Activated CD4-positive, alpha-beta T cell treated with anti-CD3 and anti-CD28 coated beads, Interleukin-2, amount 10 ng/mL, durations not matched to agents 24 days and 14 days (primary cell): ENCODE measurements at regions not wholly inside any gene's neighbourhood (a gene's known extent, or its start where the extent isn't known, plus 50 kb on each side); places are given as distances from the start of the nearest gene placed in this dataset.
"Not testable (repeated sequence)": the region's sequence is repeated elsewhere in the genome, so short reads cannot be mapped to it uniquely, and the experiment has no call there.

ENCODE experiments used
- DNase-seq: peaks from one replicate; pipeline ENCODE4 v3.0.0; 2022
- H3K27ac Mint-ChIP-seq: one replicate; pipeline ENCODE4 v1.8.0; 2022; ENCODE audit warnings: mild to moderate bottlenecking, mixed read lengths
- H3K27me3 Mint-ChIP-seq: one replicate; pipeline ENCODE4 v1.8.0; 2022; ENCODE audit warnings: mixed read lengths
- H3K36me3 Mint-ChIP-seq: one replicate; pipeline ENCODE4 v1.8.0; 2022; ENCODE audit warnings: low read depth, mild to moderate bottlenecking, mixed read lengths
- H3K4me1 Mint-ChIP-seq: one replicate; pipeline ENCODE4 v1.8.0; 2021; ENCODE audit warnings: mixed read lengths
- H3K4me3 Mint-ChIP-seq: one replicate; pipeline ENCODE4 v1.8.0; 2022; ENCODE audit warnings: mild to moderate bottlenecking, moderate library complexity, mixed read lengths
- H3K9me3 Mint-ChIP-seq: one replicate; pipeline ENCODE4 v1.8.0; 2021; ENCODE audit warnings: mixed read lengths
- intact Hi-C: fragments of 100-400 bp; cut with micrococcal nuclease; formaldehyde crosslinking; loops from one replicate; pipeline ENCODE4 v1.15.1; 2023

- intact Hi-C loops = no loop called here
- H3K9me3 Mint-ChIP-seq = peaks cover 9% of the 10 kb centered on the region
Observed at GRCh38 chr11:21761000-21761399, 431.9 kb upstream of the ANO5 start.

GRCh38 chr11:21768388-21768787 is 424.5 kb upstream of the ANO5 start:
- H3K9me3 Mint-ChIP-seq = peaks cover 3% of the 10 kb centered on the region
- H3K4me3 Mint-ChIP-seq = no peak overlapping the region
- no peaks in the 10 kb centered on the region for H3K27me3 Mint-ChIP-seq
- no peak for DNase-seq
- no peaks in the 10 kb centered on the region for H3K4me1 Mint-ChIP-seq
- H3K27ac Mint-ChIP-seq = no peak overlapping the region
- intact Hi-C loops = no loop called here
- no peaks in the 10 kb centered on the region for H3K36me3 Mint-ChIP-seq

More at GRCh38 chr11:21761000-21761399, 431.9 kb upstream of the ANO5 start:
- Mint-ChIP-seq H3K27ac (no peak overlapping the region), H3K27me3 (no peaks in the 10 kb centered on the region), H3K4me1 (no peaks in the 10 kb centered on the region), H3K4me3 (no peak overlapping the region), H3K36me3 (no peaks in the 10 kb centered on the region)
- DNase-seq = no peak

- Mint-ChIP-seq H3K36me3 (no peaks in the 10 kb centered on the region), H3K27ac (no peak overlapping the region), H3K9me3 (peaks cover 3% of the 10 kb centered on the region), H3K4me1 (no peaks in the 10 kb centered on the region), H3K27me3 (no peaks in the 10 kb centered on the region), H3K4me3 (no peak overlapping the region)
- no peak for DNase-seq
- intact Hi-C loops = no loop called here
Observed at GRCh38 chr11:21769188-21769587, 423.7 kb upstream of the ANO5 start.

- Mint-ChIP-seq H3K4me1 (no peaks in the 10 kb centered on the region), H3K4me3 (no peak overlapping the region), H3K27ac (no peak overlapping the region), H3K9me3 (peaks cover 3% of the 10 kb centered on the region), H3K36me3 (no peaks in the 10 kb centered on the region), H3K27me3 (no peaks in the 10 kb centered on the region)
- intact Hi-C loops = no loop called here
- no peak for DNase-seq
Observed at GRCh38 chr11:21771097-21771496, 421.8 kb upstream of the ANO5 start.

GRCh38 chr11:21774212-21774611 is 418.7 kb upstream of the ANO5 start:
- DNase-seq = no peak
- no peaks in the 10 kb centered on the region for H3K36me3 Mint-ChIP-seq
- no peaks in the 10 kb centered on the region for H3K4me1 Mint-ChIP-seq
- no peak overlapping the region for H3K4me3 Mint-ChIP-seq
- H3K9me3 Mint-ChIP-seq = no peaks in the 10 kb centered on the region
- no peaks in the 10 kb centered on the region for H3K27me3 Mint-ChIP-seq
- intact Hi-C loops = no loop called here
- H3K27ac Mint-ChIP-seq = no peak overlapping the region

- H3K4me1 Mint-ChIP-seq = no peaks in the 10 kb centered on the region
- H3K36me3 Mint-ChIP-seq = no peaks in the 10 kb centered on the region
- no peak overlapping the region for H3K27ac Mint-ChIP-seq
- no peak overlapping the region for H3K4me3 Mint-ChIP-seq
- intact Hi-C loops = no loop called here
- H3K9me3 Mint-ChIP-seq = no peaks in the 10 kb centered on the region
- DNase-seq = no peak
- H3K27me3 Mint-ChIP-seq = no peaks in the 10 kb centered on the region
Observed at GRCh38 chr11:21775911-21776310, 417.0 kb upstream of the ANO5 start.

DNA sequence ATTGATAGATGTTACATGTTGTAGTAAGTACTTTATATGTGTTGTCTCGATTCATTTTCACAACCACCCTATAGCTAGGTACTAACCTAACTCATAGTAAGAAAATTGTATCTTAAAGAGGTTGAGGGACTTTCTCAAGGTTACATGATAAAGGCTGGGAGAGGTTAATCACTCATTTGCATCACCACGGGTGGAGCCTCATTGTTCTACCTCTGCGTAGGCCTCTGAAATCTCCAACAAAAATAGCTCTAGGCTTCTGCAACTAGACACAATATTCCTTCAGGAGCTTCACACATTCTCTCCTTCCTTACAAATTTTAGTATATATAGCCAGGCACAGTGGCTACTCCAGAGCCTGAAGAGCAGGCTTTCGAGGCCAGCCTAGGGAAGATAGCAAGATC is 408.9 kb upstream of the ANO5 start:
- Mint-ChIP-seq H3K4me1 (no peaks in the 10 kb centered on the region), H3K27me3 (no peaks in the 10 kb centered on the region), H3K9me3 (no peaks in the 10 kb centered on the region), H3K4me3 (no peak overlapping the region), H3K27ac (no peak overlapping the region), H3K36me3 (no peaks in the 10 kb centered on the region)
- DNase-seq = no peak
- intact Hi-C loops = no loop called here

DNA sequence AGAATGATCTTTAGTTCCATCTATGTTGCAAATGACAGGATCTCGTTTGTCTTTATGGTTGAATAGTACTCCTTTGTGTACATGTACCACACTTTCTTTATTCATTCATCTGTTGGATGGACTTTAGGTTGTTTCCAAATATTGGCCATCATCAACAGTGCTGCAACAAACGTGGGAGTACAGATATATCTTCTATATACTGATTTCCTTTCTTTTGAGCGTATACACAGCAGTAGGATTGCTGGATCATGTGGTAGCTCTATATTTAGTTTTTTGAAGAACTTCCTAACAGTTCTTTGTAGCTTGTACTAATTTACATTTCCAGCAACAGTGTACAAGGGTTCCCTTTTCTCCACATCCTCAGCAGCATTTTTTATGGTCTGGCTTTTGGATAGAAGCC is 407.5 kb upstream of the ANO5 start:
- Mint-ChIP-seq H3K9me3 (no peaks in the 10 kb centered on the region), H3K27ac (no peak overlapping the region), H3K27me3 (no peaks in the 10 kb centered on the region), H3K4me3 (no peak overlapping the region), H3K36me3 (no peaks in the 10 kb centered on the region), H3K4me1 (no peaks in the 10 kb centered on the region)
- no peak for DNase-seq
- intact Hi-C loops = no loop called here

DNA sequence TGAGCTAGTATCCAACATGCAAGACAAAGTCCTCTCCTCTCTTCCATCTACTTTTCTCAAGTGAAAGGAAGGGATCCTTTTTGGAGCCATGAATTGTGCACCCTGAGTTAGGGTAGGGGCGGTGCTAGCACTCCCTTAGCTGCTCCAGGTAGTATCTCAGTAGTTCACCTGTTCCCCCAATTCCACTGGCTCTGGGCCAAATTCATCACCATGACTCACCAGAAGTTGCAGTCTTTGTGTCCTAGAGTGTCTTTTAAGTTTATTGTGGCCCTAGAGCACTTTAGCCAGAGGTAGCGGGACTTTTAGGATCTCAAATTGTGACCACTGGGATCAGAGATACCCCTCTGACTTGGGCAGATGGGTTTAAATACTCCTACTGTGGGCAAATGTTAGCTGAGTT is 398.6 kb upstream of the ANO5 start:
- no peak overlapping the region for H3K4me3 Mint-ChIP-seq
- no peak overlapping the region for H3K27ac Mint-ChIP-seq
- no peaks in the 10 kb centered on the region for H3K4me1 Mint-ChIP-seq
- intact Hi-C loops = no loop called here
- no peaks in the 10 kb centered on the region for H3K27me3 Mint-ChIP-seq
- no peaks in the 10 kb centered on the region for H3K36me3 Mint-ChIP-seq
- no peak for DNase-seq
- H3K9me3 Mint-ChIP-seq = peaks cover 13% of the 10 kb centered on the region

GRCh38 chr11:21798216-21798615 is 394.7 kb upstream of the ANO5 start:
- peaks cover 6% of the 10 kb centered on the region for H3K9me3 Mint-ChIP-seq
- no peaks in the 10 kb centered on the region for H3K27me3 Mint-ChIP-seq
- intact Hi-C loops = no loop called here
- DNase-seq = no peak
- no peak overlapping the region for H3K27ac Mint-ChIP-seq
- H3K36me3 Mint-ChIP-seq = no peaks in the 10 kb centered on the region
- no peak overlapping the region for H3K4me3 Mint-ChIP-seq
- H3K4me1 Mint-ChIP-seq = no peaks in the 10 kb centered on the region

DNA sequence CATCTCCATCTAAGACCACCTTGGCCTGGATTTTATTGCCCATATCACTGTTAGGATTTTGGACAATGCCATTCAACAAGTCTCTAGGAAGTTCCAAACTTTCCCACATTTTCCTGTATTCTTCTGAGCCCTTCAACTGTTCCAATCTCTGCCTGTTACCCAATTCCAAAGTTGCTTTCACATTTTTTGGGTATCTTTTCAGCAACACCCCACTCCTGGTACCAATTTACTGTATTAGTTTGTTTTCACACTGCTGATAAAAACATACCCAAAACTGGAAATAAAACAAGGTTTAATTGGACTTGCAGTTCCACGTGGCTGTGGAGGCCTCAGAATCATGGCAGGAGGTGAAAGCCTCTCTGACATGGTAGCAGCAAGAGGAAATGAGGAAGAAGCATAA is 388.4 kb upstream of the ANO5 start:
- H3K4me1 Mint-ChIP-seq, H3K27ac Mint-ChIP-seq, H3K36me3 Mint-ChIP-seq, intact Hi-C loops, H3K9me3 Mint-ChIP-seq, DNase-seq, H3K27me3 Mint-ChIP-seq, H3K4me3 Mint-ChIP-seq: not testable (repeated sequence)

- Mint-ChIP-seq H3K27ac (no peak overlapping the region), H3K27me3 (no peaks in the 10 kb centered on the region), H3K9me3 (peaks cover 6% of the 10 kb centered on the region), H3K4me1 (no peaks in the 10 kb centered on the region), H3K36me3 (no peaks in the 10 kb centered on the region), H3K4me3 (no peak overlapping the region)
- intact Hi-C loops = no loop called here
- no peak for DNase-seq
Observed at GRCh38 chr11:21806508-21806907, 386.4 kb upstream of the ANO5 start.

- Mint-ChIP-seq H3K4me1 (no peaks in the 10 kb centered on the region), H3K27ac (no peak overlapping the region), H3K4me3 (no peak overlapping the region), H3K9me3 (peaks cover 6% of the 10 kb centered on the region), H3K36me3 (no peaks in the 10 kb centered on the region), H3K27me3 (no peaks in the 10 kb centered on the region)
- intact Hi-C loops = no loop called here
- no peak for DNase-seq
Observed at GRCh38 chr11:21806947-21807346, 385.9 kb upstream of the ANO5 start.

DNA sequence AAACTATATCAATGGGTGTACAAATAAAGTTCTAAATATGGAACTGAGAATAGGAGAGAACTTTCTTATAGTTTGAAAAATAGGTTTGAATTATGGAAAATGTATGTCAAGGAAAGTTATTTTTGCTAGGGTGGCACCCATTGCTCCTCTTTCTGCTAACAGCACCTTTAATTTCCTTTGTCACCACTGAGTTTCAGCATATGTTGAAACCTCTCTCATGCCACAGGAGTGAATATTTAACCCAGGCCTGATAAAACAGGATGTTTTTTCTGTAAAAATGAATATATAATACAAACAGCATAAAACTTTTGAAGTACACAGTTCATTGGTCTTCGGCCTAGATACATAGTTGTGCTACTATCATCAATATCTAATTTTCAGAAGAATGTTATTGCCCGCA is 385.5 kb upstream of the ANO5 start:
- H3K36me3 Mint-ChIP-seq = no peaks in the 10 kb centered on the region
- DNase-seq = no peak
- H3K9me3 Mint-ChIP-seq = peaks cover 6% of the 10 kb centered on the region
- H3K4me1 Mint-ChIP-seq = no peaks in the 10 kb centered on the region
- H3K4me3 Mint-ChIP-seq = no peak overlapping the region
- intact Hi-C loops = no loop called here
- no peak overlapping the region for H3K27ac Mint-ChIP-seq
- H3K27me3 Mint-ChIP-seq = no peaks in the 10 kb centered on the region

DNA sequence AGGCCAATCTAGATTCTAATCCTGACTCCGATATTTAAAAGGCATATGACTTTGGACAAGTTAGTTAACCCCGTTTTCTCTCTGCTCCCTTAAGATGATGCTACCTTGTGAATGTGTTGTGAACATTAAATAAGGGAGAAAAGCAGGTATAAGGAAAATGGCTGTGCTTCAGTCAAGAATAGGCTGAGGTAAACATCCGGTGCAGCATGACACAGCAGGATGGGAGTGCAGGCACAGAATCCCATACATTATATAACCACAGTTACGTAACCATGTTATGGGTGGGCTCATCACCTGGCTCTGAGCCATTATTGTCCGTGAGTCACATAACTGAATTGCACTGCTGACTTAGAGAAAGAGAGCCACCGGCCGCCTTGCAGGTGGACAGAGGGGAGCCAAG is 382.2 kb upstream of the ANO5 start:
- no peaks in the 10 kb centered on the region for H3K9me3 Mint-ChIP-seq
- no peaks in the 10 kb centered on the region for H3K4me1 Mint-ChIP-seq
- H3K4me3 Mint-ChIP-seq = no peak overlapping the region
- no peak overlapping the region for H3K27ac Mint-ChIP-seq
- DNase-seq = no peak
- no peaks in the 10 kb centered on the region for H3K36me3 Mint-ChIP-seq
- H3K27me3 Mint-ChIP-seq = no peaks in the 10 kb centered on the region
- intact Hi-C loops = no loop called here

- Mint-ChIP-seq H3K4me3 (no peak overlapping the region), H3K27me3 (no peaks in the 10 kb centered on the region), H3K36me3 (no peaks in the 10 kb centered on the region), H3K9me3 (no peaks in the 10 kb centered on the region), H3K4me1 (no peaks in the 10 kb centered on the region), H3K27ac (no peak overlapping the region)
- no peak for DNase-seq
- intact Hi-C loops = no loop called here
Observed at GRCh38 chr11:21811572-21811971, 381.3 kb upstream of the ANO5 start.
